ENCODE measurements at regions not wholly inside any gene's neighbourhood (a gene's known extent, or its start where the extent isn't known, plus 50 kb on each side); places are given as distances from the start of the nearest gene placed in this dataset.
A peak's percentile ranks its signal among the peaks of the same experiment; 100 is the strongest.
"Not testable (repeated sequence)": the region's sequence is repeated elsewhere in the genome, so short reads cannot be mapped to it uniquely, and the experiment has no call there.

- no peak for DNase-seq (ENCODE audit: low spot score)
These were observed 1072.9 kb downstream of the REEP3 start for GRCh38 chr10:64594072-64594471.

GRCh38 chr10:64598600-64598999 is 1077.4 kb downstream of the REEP3 start:
- DNase-seq (ENCODE audit: low spot score): no peak

GRCh38 chr10:64601298-64601697 is 1080.1 kb downstream of the REEP3 start:
- no peak for DNase-seq (ENCODE audit: low spot score)

GRCh38 chr10:64617085-64617484 is 1095.9 kb downstream of the REEP3 start:
- no peak for DNase-seq (ENCODE audit: low spot score)

GRCh38 chr10:64619102-64619501 is 1097.9 kb downstream of the REEP3 start:
- DNase-seq (ENCODE audit: low spot score): peak; percentile 6

DNA sequence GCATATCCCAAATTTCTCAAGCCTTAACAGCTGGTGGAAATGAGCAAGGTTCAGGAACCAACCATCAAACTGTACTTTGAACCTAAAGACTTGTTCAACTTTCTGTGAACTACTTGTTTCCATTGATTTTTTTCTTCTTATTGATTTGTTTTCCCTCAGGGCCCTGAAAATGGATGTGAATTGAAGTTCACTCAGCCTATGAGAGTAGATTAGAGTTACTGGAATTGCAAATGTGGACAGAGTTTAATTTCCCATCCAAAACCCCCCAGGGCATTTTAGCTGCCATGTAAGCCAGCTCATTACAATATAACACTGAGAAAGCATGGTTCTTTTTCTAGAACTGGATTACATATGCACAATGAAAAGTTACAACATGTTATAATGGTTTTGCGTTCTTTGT is 1105.7 kb downstream of the REEP3 start:
- DNase-seq (ENCODE audit: low spot score): no peak

- DNase-seq (ENCODE audit: low spot score): no peak
These were observed 1109.3 kb downstream of the REEP3 start for GRCh38 chr10:64630534-64630933.

GRCh38 chr10:64635906-64636305 is 1114.7 kb downstream of the REEP3 start:
- DNase-seq (ENCODE audit: low spot score): no peak

- DNase-seq (ENCODE audit: low spot score): no peak
These were observed 1115.3 kb downstream of the REEP3 start for GRCh38 chr10:64636461-64636860.

DNA sequence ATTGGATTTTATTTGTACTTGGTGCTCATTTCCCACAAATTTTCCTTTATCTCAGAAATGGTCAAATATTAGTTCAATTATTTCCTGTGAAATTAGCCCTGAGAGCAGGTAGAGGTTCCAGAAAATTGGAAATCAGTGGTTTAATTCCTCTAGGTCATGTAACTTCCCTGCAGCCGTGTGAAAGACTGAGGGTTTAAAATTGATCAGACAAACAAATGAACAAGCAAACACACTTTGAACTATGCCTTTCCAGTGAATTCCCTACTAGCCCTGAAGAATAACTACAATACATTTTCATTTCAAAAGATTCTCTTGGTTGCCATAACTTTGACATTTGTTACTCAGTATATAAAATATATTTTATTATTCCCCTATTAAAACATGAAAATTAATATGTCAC is 1116.7 kb downstream of the REEP3 start:
- DNase-seq (ENCODE audit: low spot score): no peak

DNA sequence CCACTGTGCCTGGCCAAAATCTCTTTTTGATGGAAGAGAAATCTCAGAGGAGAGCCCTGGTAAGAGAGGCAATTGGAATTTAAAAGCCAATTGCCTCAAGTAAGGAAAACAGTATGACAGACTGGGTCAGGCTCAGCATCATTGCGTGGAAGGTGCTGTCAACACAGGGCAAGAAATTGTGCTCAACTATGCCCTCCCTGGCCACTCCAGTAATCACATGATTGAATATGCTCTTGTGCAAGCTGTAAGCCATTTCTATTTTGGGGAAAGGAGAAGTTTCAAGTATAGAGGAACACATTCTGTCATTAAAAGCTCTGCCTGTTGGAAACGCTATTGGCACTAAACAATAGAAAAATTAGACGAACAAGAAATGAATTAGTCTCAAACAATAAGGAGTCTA is 1127.7 kb downstream of the REEP3 start:
- DNase-seq (ENCODE audit: low spot score): peak; percentile 8

DNA sequence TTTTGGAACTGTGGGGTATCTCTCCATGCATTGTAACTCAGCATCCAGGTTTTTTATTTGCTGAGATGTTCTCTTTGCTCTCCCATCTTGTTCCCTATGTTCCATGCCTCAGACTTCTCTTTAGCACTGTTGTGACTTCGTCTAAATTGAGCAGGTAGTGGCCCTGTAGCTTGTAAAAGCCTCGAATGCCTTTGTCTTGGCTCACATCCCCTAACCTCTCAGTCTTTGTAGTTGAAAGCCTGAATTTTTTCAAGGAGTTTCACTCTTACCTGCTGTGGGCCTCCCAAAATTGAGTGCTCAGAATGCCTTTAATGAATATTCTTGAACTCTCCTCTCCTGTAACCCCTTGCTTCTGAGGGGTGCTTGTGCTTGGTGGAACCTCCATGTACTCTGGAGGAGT is 1137.3 kb downstream of the REEP3 start:
- no peak for DNase-seq (ENCODE audit: low spot score)

DNA sequence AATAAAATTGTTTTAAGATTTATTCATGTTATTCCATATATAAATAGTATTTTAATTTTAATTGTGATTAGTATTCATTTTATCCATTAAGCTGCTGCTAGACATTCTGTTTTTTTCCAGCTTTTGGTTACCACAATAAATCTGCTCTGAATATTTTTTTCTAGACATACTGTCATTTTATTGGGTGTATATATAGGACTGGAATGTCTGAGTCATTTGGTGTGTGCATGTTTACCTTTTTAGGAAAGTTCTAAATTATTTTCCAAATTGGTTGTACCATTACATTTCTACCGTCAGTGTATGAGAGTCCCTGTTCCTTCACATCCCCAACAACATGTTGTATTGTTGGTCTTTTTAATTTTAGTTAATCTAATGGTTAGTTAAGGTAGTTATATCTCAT is 1138.1 kb downstream of the REEP3 start:
- no peak for DNase-seq (ENCODE audit: low spot score)

- no peak for DNase-seq (ENCODE audit: low spot score)
These were observed 1160.8 kb downstream of the REEP3 start for GRCh38 chr10:64682043-64682442.

DNA sequence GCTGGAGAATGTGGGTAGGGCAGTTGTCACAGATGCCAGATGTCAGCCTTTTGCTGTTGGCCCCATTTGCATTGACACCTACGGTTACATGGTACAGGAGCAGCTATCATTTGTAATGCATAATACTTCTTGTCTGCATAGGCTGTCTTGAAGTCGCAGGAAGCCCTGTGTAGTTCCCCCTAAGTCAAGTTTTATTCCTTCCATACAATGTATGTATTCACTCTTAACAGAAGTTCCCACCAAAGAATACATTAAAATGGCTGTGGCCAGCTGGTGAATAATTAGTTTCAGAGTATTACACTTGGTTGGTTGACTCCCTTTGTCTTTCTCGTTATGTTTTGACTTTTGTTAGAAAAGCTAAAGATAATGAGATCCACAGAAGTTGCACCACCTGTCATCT is 1169.0 kb downstream of the REEP3 start:
- no peak for DNase-seq (ENCODE audit: low spot score)

DNA sequence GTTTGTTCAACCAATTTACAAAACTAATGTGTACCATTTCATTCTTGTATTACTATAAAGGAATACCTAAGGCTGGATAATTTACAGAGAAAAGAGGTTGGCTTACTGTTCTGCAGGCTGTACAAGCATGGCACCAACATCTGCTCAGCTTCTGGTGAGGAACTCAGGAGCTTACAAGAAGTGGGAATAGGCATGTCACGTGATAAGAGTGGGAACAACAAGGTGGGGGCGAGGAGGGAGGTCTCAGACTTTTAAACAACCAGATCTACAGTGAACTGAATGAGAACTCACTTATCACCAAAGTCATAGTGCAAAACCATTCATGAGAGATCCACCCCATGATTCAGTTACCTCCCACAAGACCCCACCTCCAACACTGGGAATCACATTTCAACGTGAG is 1178.0 kb downstream of the REEP3 start:
- no peak for DNase-seq (ENCODE audit: low spot score)

DNA sequence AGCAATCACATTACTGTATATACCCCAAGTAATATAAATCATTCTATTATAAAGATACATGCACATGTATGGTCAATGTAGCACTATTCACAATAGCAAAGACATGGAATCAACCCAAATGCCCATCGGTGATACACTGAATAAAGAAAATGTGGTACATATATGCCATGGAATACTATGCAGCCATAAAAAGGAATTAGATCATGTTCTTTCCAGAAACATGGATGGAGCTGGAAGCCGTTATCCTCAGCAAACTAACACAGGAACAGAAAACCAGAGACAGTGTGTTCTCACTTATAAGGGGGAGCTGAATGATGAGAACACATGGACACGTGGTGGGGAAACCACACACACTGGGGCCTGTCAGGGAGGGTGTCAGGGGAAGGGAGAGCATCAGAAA is 1180.9 kb downstream of the REEP3 start:
- DNase-seq (ENCODE audit: low spot score): not testable (repeated sequence)

- no peak for DNase-seq (ENCODE audit: low spot score)
These were observed 1187.9 kb downstream of the REEP3 start for GRCh38 chr10:64708884-64709681.

- DNase-seq (ENCODE audit: low spot score): no peak
These were observed 1205.3 kb downstream of the REEP3 start for GRCh38 chr10:64726466-64726865.

GRCh38 chr10:64731016-64731415 is 1209.8 kb downstream of the REEP3 start:
- DNase-seq (ENCODE audit: low spot score): no peak

GRCh38 chr10:64732372-64732957 is 1211.3 kb downstream of the REEP3 start:
- DNase-seq (ENCODE audit: low spot score): no peak

DNA sequence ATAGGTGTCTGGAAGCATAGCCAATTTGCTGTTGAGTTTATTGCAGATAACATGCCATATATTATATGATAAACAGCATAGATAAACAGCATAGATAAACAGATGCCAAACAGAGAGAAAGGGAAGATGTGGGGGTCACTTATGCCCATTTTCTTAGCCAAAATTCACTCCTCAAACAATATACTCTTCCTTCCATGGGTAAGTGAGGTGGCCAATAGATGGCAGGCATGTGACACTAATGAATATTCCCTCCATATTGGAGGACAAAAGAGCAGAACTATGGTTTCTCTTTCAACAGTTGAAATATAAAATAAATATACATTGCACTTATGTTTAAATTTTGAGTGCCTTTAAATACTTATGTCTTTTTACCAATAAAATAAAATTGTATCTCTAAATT is 1212.8 kb downstream of the REEP3 start:
- peak; percentile 9 for DNase-seq (ENCODE audit: low spot score)

- DNase-seq (ENCODE audit: low spot score): no peak
These were observed 1217.3 kb downstream of the REEP3 start for GRCh38 chr10:64738462-64738861.

- DNase-seq (ENCODE audit: low spot score): no peak
These were observed 1224.4 kb downstream of the REEP3 start for GRCh38 chr10:64745565-64745964.
